Ovary (tissue), 3 donors: ENCODE measurements at regions not wholly inside any gene's neighbourhood (a gene's known extent, or its start where the extent isn't known, plus 50 kb on each side); places are given as distances from the start of the nearest gene placed in this dataset.

Experiments used
- CTCF ChIP-seq, 3 donors: fragments of 450-650 bp in 2 of 3; fragments of 200-600 bp in 1 of 3; IDR thresholded peaks; one replicate each; pipeline versions ENCODE4 v1.5.1 to v1.8.0; 2016 to 2022; ENCODE audit warnings: antibody characterized with exemption in 3 of 3, mild to moderate bottlenecking in 1 of 3
- EP300 ChIP-seq: sonication (generic); formaldehyde crosslinking; IDR thresholded peaks from one replicate; pipeline ENCODE4 v1.6.1; 2017; ENCODE audit warnings: antibody characterized with exemption
- POLR2A ChIP-seq: fragments of 450-650 bp; IDR thresholded peaks from one replicate; pipeline ENCODE4 v1.6.1; 2017; ENCODE audit warnings: antibody characterized with exemption, mild to moderate bottlenecking, moderate library complexity
- donor health status: DM: no; HTN: no; CAD: no.

GRCh38 chr18:67144329-67144728 lies 372.2 kb downstream of the DSEL start:
- TF ChIP-seq CTCF (IDR thresholded peaks at IDR 0.05) (no peak), POLR2A (no peak), EP300 (no peak)
